ENCODE measurements at regions not wholly inside any gene's neighbourhood (a gene's known extent, or its start where the extent isn't known, plus 50 kb on each side); places are given as distances from the start of the nearest gene placed in this dataset.

GRCh38 chr17:72519598-72519936 is 398.7 kb downstream of the SOX9 start:
- DNase-seq (ENCODE audit: low read depth in 2 of 2) = no peak

DNA sequence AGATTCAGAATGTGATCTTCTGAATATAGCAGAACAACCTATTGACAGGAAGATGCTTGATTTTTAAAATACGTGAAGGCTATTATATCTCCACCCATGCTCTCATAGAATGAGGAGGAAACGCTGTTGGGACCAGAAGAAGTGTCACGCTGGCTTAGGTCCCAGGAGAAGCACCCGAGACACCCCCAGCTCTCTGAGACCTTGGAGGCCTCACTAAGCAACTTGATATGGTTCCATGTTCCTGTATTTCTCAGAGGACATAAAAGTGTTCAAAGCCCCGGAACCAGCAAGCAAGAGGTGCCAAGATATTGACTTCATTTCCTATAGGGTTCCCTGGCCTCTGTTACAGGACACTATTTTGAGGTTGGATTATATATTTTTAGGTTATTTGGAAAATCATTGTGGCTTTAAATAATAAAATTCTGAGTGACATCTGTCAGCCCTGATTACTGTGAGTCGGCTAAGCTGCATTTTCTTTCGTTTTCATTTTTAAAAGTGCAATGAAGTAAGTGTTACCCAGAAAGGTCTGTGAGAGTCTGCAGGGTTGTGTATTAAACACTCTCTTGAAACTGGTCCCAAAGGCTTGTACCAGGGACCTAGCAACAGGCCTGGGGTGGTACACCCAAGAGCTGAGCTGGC is 400.0 kb downstream of the SOX9 start:
- DNase-seq (ENCODE audit: low read depth in 2 of 2) = no peak

DNA sequence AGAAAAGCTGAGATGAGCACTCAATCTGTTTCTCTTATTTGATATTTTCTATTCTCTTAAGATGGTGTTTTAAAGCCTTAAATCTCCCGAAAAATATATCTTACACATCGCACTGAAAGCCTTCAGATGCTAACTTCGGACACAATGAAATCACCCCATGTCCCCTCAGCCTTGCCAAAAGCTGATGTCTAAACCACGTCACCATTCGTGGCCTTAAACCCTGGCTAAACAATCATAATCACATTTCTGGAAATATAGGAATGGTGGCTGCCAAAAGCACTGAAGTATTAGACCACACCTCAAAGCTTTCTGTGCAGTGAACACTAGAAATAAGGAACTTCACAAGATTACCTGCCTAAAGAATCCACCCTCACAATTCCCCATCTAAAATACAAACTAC is 402.7 kb downstream of the SOX9 start:
- no peak for DNase-seq (ENCODE audit: low read depth in 2 of 2)

GRCh38 chr17:72525225-72526015 is 404.6 kb downstream of the SOX9 start:
- no peak for DNase-seq (ENCODE audit: low read depth in 2 of 2)

GRCh38 chr17:72526769-72527168 is 405.9 kb downstream of the SOX9 start:
- no peak for DNase-seq (ENCODE audit: low read depth in 2 of 2)

DNA sequence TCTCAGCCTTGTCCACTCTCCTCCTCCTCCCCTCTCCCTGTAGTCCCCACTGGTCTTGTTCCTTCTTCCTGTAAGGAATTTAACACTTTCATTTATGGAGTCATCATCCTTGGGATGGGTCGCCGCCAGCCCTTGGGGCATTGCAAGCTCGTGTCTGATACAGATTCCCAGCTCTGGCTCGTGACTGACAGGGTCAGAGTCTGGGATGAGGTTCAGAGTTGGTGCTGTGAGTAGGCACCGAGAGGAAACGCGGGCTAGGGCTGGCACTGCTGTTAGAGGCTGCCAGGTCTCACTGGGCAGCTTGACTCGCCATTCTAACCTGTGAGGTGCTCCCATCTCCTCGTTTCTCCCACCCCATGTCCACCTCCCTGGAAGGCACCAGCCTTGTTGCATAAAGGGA is 407.0 kb downstream of the SOX9 start:
- no peak for DNase-seq (ENCODE audit: low read depth in 2 of 2)

DNA sequence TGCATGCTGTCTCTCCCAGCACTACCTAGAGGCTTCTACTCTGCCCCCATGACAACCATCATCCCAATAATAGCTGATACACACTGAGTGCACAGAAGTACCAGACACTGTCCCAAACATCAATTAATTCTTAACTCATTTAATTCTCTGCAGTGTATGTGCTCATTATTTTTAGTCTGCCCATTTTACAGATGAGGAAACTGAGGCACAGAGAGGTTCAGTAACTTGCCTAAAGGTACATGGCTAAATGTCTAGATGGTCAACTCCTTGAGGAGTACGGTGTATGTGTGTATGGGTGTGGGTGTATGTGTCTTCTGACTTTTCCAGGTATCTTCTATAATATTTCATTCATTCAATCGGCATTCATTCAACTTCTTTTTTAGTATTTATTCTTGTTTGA is 407.9 kb downstream of the SOX9 start:
- no peak for DNase-seq (ENCODE audit: low read depth in 2 of 2)

- no peak for DNase-seq (ENCODE audit: low read depth in 2 of 2)
Measured at GRCh38 chr17:72529386-72529785, 408.6 kb downstream of the SOX9 start.

- no peak for DNase-seq (ENCODE audit: low read depth in 2 of 2)
Measured at GRCh38 chr17:72530454-72530853, 409.6 kb downstream of the SOX9 start.

DNA sequence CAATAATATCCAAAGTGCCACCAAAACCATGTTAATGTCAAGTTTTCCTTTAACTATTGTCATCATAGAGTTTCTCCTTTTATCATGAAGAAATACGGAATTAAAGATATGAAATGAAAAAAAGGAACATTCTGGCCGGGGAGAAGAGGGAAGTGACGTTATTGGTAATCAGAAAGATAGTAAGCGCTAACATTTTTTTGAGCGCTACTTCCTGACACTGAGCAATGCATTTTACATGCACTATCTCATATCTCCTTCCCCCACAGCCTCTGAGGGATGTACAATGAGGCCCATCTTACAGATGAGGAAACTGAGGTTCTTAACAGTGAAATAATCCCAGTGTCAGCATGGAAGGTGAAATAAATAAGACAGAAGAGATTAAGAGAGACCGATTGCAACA is 410.9 kb downstream of the SOX9 start:
- DNase-seq (ENCODE audit: low read depth in 2 of 2) = no peak

- DNase-seq (ENCODE audit: low read depth in 2 of 2) = no peak
Measured at GRCh38 chr17:72534265-72534664, 413.4 kb downstream of the SOX9 start.

DNA sequence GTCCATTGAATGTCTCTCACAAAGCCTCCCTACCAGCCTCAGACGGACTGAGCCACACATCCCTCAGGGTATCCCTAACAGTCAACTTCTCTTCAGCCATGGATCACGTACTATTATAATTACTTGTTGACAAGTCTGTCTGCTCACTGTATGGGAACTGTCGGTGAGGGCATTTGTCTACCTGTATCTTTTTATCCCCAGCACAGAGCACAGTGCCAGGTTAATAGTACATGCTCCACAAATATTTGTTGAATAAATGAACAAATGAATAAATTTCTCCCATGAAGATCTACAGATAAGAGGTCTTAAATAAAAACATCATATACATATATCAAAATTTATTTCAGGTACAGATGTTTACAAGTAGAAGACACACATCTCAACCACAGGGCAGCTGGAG is 414.0 kb downstream of the SOX9 start:
- DNase-seq (ENCODE audit: low read depth in 2 of 2) = no peak

DNA sequence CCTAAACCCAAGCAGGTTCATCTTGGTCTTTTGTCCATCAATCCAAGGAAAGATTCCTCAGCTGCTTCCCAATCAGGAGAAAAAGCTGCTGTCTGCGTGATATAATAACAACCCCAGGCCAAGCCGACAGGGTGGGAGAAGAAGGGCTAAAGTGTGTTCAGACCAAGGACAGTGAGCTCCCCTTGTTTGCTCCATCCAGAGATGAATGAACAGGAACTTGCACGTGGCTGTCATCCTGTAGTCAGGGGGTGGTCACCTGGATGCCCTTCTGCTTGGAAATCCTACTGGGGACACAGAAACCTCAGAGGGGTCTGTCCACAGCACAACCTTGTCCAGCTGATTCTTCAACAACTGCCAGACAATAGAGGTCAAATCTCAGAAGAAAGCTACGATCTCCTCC is 414.5 kb downstream of the SOX9 start:
- no peak for DNase-seq (ENCODE audit: low read depth in 2 of 2)

DNA sequence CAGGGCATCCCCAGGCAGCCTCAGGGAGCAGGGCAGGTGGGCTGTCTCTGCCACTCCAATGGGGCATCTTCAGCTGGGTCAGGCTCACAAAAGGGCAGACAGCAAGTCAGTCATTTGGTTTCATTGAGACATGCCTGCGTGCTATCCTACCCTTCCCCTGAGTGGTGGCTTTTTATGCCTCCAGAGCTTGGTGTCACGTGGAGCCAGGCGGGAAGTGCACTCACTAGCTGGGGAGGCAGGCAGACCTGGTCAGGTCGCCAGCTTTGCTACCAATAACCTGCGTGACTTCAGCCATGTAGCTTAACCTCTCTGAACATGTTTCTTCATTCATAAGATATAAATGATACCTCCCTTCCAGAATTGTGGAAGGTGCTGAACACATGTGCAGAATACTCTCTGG is 415.0 kb downstream of the SOX9 start:
- no peak for DNase-seq (ENCODE audit: low read depth in 2 of 2)

- no peak for DNase-seq (ENCODE audit: low read depth in 2 of 2)
Measured at GRCh38 chr17:72536788-72537187, 416.0 kb downstream of the SOX9 start.

GRCh38 chr17:72538443-72538842 is 417.6 kb downstream of the SOX9 start:
- DNase-seq (ENCODE audit: low read depth in 2 of 2) = no peak

GRCh38 chr17:72538901-72539352 is 418.1 kb downstream of the SOX9 start:
- no peak for DNase-seq (ENCODE audit: low read depth in 2 of 2)

DNA sequence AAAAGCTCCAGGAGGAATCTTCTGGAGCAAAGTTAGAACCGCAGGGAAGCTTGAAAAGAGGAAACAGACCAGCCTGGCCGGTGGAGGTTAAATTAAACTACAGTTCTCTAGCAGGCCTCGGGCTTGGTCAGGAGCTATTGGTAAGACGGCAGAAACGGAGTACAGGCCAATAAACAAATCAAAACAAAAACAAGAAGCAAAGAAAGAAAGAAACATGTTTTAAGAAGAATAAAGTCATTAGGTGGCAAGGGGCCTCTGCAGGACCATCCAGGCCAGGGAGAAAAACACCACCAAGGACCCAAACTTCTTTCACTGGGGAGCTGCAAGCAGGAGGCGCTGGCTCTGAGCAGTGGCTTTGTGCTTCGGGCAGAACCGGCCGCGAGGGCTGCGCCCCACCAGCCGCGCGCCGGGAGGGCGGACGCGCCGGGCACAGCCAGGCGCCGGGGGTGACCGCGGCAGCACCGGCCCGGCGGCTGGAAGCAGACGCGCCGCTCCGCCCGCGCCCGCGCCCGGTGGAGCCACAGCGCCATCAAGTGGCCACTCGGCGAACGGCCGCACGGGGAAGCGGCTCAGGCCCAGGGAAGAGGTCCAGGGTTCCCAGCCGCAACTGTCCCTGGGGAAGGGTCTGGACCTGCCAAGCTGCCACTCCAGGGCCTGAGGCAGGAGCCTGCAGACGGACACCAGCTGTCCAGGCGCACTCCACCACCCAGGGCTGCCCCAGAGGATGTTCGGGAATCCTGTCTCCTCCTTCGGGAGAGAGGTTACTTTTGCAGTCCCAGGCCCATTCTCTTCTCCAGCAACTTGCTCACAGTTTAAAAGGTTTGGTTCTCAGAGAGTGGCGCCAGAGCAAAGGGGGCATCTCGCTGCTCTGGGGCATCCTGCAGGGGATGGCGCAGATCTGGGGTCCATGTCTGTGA is 419.4 kb downstream of the SOX9 start:
- DNase-seq (ENCODE audit: low read depth in 2 of 2) = peak in 1 of 2 donors; percentile 5

- no peak for DNase-seq (ENCODE audit: low read depth in 2 of 2)
Measured at GRCh38 chr17:72542317-72542716, 421.5 kb downstream of the SOX9 start.

GRCh38 chr17:72545766-72546165 is 424.9 kb downstream of the SOX9 start:
- no peak for DNase-seq (ENCODE audit: low read depth in 2 of 2)

DNA sequence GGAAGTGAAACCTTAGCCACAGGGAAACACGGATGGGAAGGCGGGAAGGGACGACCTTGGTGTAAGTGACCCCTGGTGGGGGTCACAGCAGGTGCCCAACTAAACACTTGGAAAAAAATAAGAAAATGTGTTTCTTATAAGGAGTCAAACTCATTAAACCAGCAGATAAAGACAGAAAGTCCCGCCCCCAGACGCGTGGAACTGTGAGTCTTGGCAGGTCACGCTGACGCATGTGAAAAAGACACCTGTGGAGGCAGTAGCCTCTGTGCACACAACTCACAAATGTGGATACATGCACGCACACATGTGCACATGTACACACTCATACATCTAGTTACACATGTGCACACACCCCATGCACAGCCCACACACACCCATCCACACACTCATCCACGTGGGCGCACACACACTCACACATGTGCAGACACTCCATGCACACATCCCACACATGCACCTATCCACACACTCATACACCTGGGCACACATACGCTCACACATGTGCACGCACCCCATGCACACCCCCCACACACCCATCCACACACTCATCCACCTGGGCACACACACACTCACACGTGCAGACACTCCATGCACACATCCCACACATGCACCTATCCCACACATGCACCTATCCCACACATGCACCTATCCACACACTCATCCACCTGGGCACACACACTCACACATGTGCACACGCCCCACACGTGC is 432.4 kb downstream of the SOX9 start:
- DNase-seq (ENCODE audit: low read depth in 2 of 2) = no peak

DNA sequence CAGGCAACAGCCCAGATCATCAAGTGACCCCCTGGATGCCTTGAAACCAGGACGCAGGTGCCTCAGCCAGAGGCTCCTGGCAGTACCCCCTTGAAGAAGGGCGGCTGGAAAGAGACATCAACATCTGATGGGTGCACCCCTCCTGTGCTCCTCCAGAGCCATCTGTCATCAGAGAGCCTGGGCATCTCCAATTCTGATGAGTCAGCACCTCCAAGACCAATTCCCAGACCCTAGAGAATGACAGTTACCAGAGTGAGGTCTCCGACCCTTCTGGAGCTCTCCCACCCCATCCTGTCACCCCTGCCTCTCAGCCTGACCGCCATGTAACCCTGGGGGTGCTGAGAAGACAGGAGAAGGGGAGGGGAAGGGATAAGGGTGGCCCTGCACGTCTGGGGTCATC is 433.7 kb downstream of the SOX9 start:
- no peak for DNase-seq (ENCODE audit: low read depth in 2 of 2)
